ENCODE measurements at regions not wholly inside any gene's neighbourhood (a gene's known extent, or its start where the extent isn't known, plus 50 kb on each side); places are given as distances from the start of the nearest gene placed in this dataset.
A peak's percentile ranks its signal among the peaks of the same experiment; 100 is the strongest.

DNA sequence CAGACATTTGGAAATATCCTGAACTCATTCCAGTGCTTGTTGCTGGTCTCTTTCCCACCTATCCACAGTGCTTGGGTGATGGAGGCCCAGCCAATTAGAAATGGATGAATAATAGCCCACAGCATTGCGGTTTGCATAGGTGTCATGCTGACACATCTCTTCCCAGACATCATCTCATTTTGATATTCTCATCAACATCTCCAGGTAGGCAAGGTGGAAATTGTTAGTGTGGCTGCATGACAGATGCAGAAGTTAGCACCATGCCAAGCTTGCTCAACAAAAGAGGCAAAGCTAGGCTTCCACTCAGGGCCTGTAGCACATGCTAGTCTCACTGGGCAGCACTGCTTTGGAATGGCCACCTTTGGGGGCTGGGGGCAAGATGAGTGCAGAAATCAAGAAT lies 1118.9 kb downstream of the VRK1 start:
- no peak for DNase-seq

DNA sequence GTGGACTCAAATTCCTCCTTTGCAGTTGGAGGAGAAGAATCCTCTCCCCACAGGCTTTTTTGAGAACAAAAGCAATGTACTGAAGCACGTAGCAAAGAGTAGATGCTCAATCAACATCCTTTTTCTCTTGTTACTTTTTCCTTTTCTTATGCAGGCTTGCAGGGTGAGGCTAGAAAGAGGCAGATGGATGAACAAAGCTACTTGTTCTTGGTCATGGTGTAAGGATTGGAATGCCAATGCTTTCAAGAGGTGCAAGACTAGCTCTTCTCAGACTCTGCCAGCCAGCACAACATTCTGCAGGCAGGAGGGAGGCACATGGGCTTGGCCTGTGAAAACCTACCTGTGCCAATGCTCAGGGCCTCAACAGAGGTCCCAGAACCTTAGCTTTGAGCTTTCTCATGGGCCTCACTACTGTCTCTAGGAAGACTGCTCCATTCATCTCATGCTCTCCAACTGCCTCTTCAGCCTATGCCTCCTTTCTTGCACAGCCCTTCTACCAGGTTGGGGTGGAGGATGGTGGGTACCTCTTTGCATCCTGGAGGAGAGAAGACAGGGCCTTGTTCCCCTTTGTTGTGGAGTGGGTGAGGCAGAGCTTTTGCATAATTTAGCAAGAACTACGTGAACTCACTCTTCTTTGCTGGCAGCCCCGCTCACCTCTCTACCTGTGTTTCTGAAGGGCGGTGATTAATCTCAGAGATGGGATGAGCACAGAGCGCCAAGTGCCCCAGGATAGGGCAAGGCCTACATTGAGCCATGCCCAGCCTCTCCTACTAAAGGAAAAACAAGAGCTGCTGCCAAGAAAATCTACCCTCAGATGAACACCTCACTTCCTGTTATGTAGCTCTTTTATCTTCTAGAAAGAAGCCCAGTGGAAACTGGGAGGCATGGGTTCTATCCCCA lies 1119.7 kb downstream of the VRK1 start:
- DNase-seq = no peak

DNA sequence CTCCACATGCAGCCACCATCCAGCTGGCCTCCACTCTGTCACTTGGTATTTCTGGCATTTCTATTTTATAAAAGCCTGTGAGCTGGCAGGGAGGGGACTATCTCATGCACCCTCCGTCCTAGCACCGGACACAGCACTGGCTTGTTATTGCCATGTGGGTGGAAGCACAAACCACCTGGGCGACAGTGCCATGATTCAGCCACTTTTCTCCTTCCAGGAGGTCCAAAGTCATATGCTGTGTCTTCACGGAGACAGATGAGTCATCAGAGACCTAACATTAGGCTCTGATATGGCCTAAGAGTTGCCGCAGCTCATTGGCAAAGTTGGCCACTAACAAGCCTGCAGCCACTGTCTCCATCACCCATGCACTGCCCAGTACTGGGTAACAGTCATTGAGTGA lies 1123.0 kb downstream of the VRK1 start:
- DNase-seq = no peak

DNA sequence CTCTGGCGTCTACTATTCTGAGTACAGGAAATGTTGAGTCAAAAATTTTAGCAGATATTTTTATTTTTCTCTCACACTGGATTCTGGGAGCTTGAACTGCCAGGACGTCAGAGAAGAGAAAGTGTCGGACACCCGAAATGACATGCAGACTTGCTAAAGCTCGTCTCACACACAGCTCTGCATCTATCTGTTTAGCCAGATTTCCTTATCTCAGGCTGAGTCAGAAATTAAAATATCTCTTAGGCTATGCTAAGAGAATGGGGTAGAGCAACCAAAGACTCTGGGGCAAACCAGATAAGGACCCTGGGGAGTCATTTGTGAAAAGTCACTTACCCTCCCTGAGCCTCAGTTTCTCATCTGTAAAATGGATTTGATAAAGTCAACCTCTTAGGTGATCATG lies 1124.1 kb downstream of the VRK1 start:
- no peak for DNase-seq

DNA sequence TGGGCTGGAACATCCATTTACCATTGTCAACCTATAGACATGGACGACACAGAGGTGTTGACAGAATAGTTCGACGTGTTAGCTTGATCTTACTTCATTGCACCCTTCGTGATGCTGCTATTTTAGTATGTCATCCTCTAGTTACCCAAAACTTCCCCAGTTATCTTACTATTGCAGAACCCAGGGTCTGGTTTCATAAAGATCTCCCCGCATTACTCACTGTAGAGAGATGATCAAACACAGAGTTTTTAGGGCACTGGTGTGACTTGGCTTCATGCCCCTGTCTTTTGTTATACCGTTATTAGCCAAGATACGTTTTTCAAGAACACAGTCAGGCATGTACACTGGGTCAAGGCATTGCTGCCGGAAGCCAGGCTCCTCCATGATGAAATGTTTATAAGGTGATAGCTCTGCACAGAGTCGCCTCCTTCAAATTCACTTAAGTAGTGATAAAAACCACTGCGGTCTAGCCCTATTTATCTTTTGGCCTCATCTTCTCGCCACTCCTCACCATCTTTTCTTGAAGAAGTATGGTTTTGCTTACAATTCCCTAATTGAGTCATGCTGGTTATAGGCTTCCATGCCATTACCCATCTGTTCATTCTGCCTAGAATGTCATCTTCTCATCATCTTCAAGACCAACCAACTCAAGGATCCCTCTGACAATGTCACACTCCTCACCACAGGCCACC lies 1127.9 kb downstream of the VRK1 start:
- no peak for DNase-seq

DNA sequence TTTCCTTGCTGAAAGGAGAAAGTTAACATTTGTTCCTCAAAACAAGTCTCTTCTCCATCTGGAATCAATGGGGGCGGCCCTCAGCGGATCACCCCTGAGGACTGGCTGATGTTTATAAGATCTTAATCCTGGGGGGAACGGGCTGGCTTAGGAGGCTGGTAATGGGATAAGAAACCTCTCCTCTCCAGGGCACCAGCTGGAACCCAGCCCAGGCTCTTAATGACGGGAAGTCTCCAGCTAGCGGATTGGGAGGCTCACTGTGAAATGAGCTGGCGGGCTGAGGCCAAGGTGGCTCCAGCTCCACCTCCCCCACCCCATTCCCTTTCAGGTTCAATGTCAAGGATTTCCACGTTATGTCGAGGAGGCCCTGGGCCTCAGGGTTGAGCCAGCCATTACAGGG lies 1133.0 kb downstream of the VRK1 start:
- no peak for DNase-seq

DNA sequence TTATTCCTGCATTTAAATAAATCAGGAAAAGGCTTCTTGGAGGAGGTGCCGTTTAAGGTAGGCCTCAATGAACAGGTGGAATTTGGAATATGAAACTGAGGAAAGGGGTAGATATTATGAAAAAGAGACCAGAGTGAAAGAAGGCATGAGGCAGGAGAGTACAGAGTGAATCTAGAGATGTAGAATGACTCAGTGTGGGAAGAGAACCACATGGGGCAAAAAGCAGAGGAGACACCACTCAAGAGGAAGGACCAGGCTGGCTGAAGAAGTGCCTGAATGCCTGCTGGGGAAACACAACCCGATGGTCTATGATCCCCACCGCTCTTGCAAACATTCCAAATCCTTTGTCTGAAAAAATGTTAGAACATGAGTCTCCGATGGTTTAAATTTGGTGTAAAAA lies 1134.1 kb downstream of the VRK1 start:
- DNase-seq = no peak

DNA sequence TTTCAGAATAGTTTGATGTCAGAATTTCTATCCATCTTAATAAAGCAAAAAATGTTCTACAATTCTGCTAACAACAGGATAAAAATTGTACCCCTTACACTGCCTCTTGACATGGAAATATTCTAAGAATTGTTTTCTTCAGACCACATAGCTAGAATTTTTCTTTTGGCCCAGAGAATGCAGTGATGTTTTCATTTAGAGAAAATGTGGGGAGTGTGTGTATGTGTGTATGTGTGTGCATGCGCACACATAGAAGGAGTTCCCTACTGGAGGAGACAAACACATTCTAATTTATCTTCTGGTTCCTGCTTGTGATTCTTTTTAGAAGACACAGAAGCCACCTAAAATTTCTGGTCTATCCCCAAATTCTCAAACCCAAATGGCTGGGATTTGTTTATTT lies 1145.7 kb downstream of the VRK1 start:
- no peak for DNase-seq

DNA sequence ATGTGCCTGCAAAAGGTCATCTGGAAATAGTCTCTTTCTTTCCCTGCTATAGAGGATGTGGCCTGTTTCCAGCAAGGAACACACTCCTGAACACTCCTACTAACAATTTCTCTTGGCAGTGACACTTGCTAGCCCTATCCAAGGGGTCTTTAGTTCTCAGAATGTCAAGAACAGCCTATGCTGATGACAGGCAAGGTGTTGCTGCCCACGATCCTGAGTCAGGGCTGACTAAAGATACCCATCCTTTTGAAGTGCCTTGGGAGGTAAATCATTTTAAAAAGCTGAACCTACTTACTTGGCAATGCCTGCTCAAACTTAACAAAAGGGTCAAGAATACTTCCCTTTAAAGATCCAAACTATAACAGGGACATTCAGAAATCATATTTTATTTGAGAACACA lies 1146.4 kb downstream of the VRK1 start:
- DNase-seq = no peak

DNA sequence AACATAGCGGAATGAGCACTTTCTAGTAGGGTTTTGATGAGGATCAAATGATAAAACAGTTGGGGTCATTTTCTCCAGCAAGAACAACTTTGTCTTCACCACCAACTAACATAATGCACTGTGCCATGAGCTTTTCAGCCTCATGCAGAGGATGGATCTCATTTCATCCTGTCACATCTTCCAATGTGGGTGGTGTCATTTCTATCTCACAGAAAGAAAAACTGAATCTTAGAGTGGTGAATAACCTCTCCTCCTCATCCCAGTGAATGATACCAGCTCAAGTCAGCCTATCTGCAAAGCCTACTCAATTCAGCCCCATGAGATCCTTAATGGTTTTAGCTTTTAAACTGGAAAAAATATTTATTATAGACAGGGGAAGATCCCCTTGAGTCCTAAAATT lies 1147.2 kb downstream of the VRK1 start:
- DNase-seq = no peak

DNA sequence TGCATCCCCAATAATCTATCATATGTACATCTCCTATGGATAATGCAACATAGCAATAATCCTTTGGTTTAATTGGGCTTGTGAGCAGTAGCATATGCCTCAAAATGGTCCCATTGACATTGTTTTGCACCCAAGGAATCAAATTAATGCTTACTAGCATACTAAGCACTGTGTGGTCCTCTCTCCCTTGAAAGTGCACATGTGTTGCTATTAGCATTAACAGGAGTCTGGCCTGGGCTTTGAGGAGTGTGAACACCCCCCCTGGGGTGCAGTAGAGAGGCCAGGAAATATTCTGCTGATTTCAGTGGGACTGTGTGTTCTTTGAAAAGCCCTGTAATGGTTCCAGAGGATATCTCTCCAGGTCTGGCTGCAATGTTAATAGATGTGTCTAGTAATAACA lies 1148.4 kb downstream of the VRK1 start:
- DNase-seq = no peak

DNA sequence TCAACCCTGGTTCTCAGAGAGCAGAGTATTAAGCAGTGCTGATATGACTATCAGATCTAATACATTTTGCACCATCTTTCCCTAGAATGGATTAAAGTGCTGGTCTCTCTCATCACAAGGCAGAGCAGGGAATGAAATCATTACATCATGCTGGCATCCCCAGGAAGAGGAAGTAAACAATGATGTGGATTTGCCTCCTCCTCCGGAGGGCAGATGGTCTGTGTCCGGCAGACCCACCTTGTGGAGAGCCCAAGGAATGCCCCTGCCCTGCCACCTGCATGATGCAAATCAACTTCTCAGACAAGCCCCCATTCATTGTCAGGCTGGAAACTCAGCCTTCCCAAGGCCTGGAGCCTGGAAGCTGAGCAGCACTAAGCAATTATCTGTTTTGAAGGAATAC lies 1149.1 kb downstream of the VRK1 start:
- no peak for DNase-seq

DNA sequence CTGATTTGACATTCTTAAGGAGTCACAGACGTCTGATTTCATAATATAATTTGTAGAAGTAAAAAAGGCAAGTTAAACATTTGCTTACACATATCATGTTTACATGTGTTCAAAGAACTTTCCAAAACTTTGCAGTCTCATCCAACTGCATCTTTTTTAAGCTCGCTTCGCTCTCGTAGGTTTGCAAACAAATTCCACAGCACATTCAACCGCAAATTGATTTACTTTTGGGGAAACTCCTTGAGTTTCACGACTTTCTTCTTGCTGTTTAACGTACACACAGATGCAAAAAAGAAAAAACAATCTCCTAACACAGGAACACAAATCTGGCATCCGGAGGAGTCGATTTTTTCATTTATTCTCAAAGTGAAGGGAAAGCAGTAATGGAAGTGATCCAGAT lies 1149.5 kb downstream of the VRK1 start:
- DNase-seq = no peak

DNA sequence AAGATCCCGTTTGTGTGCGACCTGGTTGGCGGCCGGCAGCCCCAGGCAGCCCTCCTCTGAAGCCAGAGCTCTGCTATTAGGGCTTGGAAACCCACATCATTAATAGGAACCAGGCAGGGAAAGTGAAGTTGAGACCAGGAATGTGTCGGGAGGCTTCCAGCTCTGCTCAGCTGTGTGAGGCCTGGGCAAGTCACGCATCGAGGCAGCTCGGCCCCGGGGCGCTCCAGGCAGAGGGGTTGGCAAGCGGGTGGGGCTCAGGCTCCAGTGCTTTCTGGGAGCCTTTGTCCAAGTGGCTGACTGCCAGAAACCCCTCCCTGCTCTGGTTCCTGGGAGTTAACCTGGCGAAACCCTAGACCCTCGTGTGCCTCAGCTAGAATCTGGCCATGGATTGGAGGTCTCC lies 1151.7 kb downstream of the VRK1 start:
- no peak for DNase-seq

DNA sequence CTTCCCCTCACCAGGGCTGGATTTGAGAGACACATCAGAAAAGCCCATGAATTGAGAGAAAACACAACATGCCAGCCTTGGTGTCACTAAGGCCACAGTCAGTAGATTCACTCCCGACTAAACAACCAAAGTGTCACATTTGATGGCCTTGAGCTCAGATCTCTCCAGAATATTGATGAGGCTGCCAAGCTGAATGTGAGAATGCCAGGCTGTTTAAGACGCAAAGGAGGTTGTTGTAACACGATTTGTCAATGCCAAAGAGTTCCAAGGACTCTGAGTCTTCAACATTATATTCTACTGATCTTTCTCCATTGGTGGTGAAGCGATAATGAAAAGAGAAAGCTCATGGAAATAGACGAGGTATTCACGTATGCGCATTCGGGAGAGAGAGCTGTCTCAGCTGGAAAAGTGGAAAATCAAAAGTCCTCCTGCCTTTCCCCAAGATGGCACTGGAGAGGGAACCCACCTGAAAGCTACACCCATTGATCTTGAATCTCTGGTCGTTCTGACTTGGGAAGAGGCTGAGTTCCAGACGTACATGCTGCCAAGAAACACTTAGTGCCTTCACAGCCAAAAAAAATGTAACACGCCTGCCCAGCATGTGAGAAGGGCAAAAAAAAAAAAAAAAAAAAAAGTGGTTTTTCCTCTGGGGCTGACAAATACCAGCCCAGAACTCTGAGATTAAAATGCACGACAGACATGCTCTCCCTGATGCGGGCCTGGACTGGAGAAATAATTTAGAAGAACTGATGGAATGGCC lies 1159.6 kb downstream of the VRK1 start:
- DNase-seq = no peak

DNA sequence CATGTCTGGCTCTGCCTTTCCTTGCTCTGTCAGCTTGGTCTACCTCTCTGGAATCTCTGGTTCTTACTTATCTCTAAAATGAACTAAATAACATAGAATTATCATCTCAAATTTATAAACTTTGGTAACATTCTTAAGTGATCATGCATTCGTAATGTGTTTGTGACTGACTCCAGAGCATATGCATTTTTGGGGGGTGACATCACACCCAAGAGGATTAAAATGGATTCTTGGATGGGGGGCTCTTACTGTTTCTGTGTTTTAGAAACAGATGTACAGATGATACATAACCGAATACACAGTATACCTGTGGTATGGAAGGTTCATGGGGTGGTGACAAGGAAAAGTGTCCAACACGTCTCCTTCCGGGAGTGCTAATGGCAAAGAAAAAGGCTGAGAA lies 1162.1 kb downstream of the VRK1 start:
- no peak for DNase-seq

DNA sequence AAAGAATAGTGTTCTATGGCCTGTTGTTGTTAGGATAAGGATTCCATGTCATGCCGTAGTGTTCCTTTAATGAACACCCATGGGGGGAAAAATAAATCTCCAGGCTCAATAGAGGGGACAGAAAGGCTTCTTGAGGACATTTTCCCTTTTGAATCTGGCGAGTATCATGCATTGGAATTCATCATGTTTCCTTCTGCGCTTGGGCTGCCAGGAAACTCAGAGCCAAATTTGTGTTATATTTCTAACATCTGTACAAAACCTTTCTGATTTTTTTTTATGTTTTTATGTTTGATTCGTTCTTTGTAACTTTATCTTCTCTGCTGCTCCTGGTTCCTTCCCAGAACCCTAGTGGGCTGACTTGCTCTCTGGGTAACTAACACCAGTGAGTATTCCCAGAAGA lies 1163.3 kb downstream of the VRK1 start:
- no peak for DNase-seq

DNA sequence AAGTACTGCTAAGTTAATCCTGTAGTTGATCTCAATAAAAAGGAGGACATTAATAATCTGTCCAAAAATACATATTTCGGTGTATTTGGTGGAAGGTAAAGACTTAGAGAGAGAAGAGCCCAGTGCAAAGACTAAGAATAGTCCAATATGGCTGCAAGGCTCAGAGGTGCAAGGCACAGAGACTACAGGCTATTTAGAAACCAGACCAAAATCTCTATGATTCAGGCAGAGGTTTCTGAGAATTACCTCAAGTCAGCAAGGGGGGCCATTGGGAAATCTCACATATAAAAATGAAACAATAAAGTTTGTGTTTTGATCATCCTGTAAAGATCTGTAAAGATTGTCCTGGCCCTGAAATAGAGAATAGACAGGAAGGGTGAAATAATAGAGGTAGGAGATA lies 1173.0 kb downstream of the VRK1 start:
- no peak for DNase-seq

DNA sequence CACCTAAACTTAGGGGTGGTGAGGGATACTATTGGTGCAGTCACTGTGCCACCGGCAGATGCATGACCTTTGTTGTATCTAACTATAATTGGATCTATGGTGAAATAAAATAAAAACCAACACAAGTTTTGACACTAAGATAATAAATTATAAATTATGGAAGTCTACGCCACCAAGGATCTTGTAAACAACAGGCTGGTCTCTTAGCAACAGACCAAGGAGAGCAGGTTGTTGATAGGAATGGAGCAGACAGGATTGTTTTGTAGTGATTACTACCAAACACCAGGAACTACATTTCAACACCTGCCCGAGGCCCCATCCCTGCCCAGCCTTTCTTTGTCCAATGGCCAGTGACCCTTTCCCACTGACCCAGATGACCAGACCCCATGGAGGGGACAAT lies 1178.0 kb downstream of the VRK1 start:
- no peak for DNase-seq

DNA sequence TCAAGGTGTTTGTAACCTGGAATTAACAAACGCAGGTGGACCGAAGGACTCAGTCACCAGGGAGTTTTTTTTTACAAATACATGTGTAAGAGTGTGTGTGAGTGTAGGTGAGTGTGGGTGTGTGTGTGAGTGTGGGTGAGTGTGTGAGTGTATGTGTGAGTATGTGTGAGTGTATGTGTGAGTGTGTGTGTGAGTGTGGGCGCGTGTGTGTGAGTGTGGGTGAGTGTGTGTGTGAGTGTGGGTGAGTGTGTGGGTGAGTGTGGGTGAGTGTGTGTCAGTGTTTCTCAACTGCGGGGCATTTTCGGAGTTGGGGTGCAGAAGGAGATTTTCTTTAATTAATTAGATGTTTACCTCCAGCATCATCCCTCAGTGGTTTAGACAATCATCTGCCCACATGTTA lies 1178.8 kb downstream of the VRK1 start:
- DNase-seq = no peak

DNA sequence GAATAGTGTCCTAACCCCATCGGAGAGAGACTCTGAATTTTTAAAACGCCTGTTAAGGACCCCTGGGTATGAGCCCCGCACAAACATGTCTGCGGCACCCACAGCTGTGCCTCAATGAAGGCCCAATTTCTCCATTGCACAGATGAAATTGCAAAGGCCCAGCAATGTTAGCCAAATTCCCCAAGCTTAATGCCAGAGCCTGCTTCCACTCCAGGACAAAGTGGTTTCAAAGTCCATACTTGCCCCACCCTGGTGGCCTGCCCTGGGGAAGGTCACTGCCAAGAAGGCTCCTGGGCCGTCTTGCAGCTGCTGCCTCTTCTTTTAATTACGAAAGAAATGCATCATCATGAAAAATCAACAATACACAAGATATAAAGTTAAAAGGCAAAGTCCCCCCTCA lies 1179.7 kb downstream of the VRK1 start:
- no peak for DNase-seq

DNA sequence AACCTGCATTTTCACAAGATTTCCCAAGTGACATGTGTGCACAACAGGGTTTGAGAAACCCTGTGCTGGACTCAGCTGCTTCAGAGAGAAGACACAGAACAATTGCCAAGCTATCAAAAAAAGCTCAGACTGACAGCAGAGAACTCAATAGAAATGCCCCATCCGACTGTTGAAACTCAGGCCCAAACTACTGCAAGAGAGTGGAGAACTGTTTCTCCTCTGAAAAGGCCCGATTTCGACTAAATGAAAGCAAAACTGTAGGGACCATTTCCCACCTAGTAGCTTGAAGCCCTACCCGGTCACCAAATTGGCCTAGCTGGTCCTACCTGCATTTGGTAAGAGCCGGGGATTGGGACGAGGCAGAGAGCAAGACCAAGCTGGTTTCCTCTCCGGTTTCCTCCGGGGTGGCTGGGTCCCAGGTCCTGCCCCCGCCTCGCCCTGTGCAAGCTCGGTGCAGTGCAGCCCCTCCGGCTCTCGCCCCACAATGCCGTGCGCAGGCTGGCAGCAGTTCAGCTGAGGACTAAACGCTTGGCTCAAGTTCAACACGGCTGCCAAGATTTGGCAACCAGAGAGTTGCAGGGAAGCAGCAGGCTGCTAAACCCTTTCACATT lies 1180.6 kb downstream of the VRK1 start:
- DNase-seq = no peak

DNA sequence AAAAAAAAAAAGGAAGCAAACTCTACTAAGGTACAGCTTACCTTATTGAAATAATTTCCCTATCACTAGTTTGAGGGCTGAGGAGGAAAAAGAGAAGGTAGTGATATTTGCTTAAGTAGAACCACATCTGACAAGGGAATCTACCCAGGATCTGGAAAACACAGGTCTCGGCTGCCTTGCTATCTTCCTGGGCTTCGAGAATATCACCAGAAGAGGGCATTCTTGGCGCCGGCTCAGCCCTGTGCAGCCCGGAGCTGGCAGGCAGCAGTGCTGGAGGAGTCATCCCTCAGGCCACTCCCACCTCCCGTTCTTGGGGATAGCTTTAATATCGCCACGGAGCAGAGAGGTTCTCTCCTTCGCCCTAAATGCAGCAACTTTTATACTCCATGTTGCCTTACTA lies 1181.2 kb downstream of the VRK1 start:
- DNase-seq = peak; percentile 19
